GM06990 (cell line): ENCODE measurements at regions not wholly inside any gene's neighbourhood (a gene's known extent, or its start where the extent isn't known, plus 50 kb on each side); places are given as distances from the start of the nearest gene placed in this dataset.
"Not testable (repeated sequence)": the region's sequence is repeated elsewhere in the genome, so short reads cannot be mapped to it uniquely, and the experiment has no call there.

Source experiments
- DNase-seq: peaks from one replicate; pipeline ENCODE4 v3.0.0-alpha.2; 2011; ENCODE audit not compliant: insufficient read length; ENCODE audit errors: extremely low read depth
- H3K27me3 ChIP-seq: replicated peaks from 2 replicates; pipeline ENCODE4 v1.6.0; 2011; ENCODE audit warnings: low read length; ENCODE audit not compliant: control insufficient read depth, insufficient read depth
- H3K36me3 ChIP-seq: 2 replicates; pipeline ENCODE4 v1.5.1; 2011; ENCODE audit warnings: low read length; ENCODE audit not compliant: control insufficient read depth, insufficient read depth
- H3K4me3 ChIP-seq: replicated peaks from 2 replicates; pipeline ENCODE4 v1.5.1; 2011; ENCODE audit warnings: low read depth, mild to moderate bottlenecking, control low read depth, low read length
- CTCF ChIP-seq: IDR thresholded peaks from 2 replicates; pipeline ENCODE4 v1.5.1; 2011; ENCODE audit warnings: low read length, control low read depth, mild to moderate bottlenecking, inconsistent platforms; ENCODE audit not compliant: insufficient read depth, poor library complexity, severe bottlenecking

DNA sequence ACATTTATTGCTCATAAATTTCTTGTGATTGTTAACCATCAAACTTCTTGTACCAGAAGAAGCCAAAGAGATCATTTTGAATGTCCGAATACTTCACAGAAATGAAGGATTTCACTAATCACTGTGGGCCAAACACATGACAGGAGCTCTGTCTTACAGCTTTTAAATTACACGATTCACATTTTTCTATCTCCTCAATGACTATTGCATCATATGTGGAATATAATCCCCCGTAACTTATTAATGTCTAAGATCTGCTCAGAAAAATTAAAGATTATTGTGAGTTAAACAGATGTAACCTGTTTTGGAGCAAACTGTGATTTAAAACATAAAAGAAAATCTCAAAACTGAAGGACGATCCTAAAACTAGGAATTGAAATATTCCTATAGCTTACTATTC, 645.2 kb upstream of the COX7C start:
- TF ChIP-seq CTCF = no peak
- H3K36me3 ChIP-seq = no peaks in the 10 kb centered on the region
- H3K27me3 ChIP-seq = no peaks in the 10 kb centered on the region
- H3K4me3 ChIP-seq = no peak overlapping the region
- no peak for DNase-seq

GRCh38 chr5:85985167-85985566, 632.6 kb upstream of the COX7C start:
- TF ChIP-seq CTCF = no peak

DNA sequence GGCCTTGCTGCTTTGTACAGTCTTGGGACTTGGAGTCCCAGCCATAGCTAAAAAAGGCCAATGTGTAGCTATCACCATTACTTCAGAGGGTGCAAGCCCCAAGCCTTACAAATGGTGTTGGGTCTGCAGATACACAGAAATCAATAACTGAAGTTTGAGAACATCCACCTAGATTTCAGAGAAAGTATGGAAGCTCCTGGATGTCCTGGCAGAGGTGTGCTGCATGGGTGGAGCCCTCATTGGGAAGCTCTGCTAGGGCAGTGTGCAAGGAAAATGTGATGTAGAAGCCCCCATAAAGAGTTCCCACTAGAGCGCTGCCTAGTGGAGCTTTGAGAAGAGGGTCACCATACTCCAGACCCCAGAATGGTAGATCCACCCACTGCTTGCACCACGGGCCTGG, 626.7 kb upstream of the COX7C start:
- DNase-seq = no peak
- no peaks in the 10 kb centered on the region for H3K27me3 ChIP-seq
- no peak for TF ChIP-seq CTCF
- H3K36me3 ChIP-seq = no peaks in the 10 kb centered on the region
- H3K4me3 ChIP-seq = no peak overlapping the region

More at GRCh38 chr5:85985167-85985566, 632.6 kb upstream of the COX7C start:
- DNase-seq = no peak
- Histone ChIP-seq H3K36me3 (no peaks in the 10 kb centered on the region), H3K4me3 (no peak overlapping the region), H3K27me3 (no peaks in the 10 kb centered on the region)

DNA sequence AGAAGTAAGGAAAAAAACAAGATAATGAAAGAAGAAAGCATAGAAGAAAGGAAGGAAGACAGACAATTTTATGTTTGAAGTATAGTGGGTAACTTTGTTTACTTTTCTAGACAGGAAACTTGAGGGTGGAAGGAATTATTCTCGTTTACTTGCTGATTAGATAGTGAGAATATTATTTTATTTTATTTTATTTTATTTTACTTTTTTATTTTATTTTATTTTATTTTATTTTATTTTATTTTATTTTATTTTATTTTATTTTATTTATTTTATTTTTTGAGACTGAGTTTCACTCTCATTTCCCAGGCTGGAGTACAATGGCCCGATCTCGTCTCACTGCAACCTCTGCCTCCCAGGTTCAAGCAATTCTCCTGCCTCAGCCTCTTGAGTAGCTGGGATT, 623.1 kb upstream of the COX7C start:
- H3K4me3 ChIP-seq, H3K36me3 ChIP-seq, DNase-seq, H3K27me3 ChIP-seq: not testable (repeated sequence)

GRCh38 chr5:85998656-85999055, 619.1 kb upstream of the COX7C start:
- no peak for TF ChIP-seq CTCF
- DNase-seq = no peak
- Histone ChIP-seq H3K36me3 (no peaks in the 10 kb centered on the region), H3K4me3 (no peak overlapping the region), H3K27me3 (no peaks in the 10 kb centered on the region)

- no peak for DNase-seq
- TF ChIP-seq CTCF = no peak
- H3K4me3 ChIP-seq = no peak overlapping the region
- H3K36me3 ChIP-seq = no peaks in the 10 kb centered on the region
- no peaks in the 10 kb centered on the region for H3K27me3 ChIP-seq
Measured at GRCh38 chr5:86008293-86008692, 609.4 kb upstream of the COX7C start.
